ENCODE measurements at regions not wholly inside any gene's neighbourhood (a gene's known extent, or its start where the extent isn't known, plus 50 kb on each side); places are given as distances from the start of the nearest gene placed in this dataset.

GRCh38 chr2:22579341-22579740 lies 805.6 kb upstream of the KLHL29 start:
- TF ChIP-seq, protein P1, sequence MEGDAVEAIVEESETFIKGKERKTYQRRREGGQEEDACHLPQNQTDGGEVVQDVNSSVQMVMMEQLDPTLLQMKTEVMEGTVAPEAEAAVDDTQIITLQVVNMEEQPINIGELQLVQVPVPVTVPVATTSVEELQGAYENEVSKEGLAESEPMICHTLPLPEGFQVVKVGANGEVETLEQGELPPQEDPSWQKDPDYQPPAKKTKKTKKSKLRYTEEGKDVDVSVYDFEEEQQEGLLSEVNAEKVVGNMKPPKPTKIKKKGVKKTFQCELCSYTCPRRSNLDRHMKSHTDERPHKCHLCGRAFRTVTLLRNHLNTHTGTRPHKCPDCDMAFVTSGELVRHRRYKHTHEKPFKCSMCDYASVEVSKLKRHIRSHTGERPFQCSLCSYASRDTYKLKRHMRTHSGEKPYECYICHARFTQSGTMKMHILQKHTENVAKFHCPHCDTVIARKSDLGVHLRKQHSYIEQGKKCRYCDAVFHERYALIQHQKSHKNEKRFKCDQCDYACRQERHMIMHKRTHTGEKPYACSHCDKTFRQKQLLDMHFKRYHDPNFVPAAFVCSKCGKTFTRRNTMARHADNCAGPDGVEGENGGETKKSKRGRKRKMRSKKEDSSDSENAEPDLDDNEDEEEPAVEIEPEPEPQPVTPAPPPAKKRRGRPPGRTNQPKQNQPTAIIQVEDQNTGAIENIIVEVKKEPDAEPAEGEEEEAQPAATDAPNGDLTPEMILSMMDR (IDR thresholded peaks at IDR 0.05) = no peak
- TF ChIP-seq POLR2A (IDR thresholded peaks at IDR 0.05) = no peak
- no peak for TF ChIP-seq EP300 (IDR thresholded peaks at IDR 0.05)

Measured in ovary (tissue), 3 donors.